OCI-LY1 (cell line): ENCODE measurements at regions not wholly inside any gene's neighbourhood (a gene's known extent, or its start where the extent isn't known, plus 50 kb on each side); places are given as distances from the start of the nearest gene placed in this dataset.

Source experiments
- H2AFZ ChIP-seq: fragments of 200-600 bp; sonication (generic), shearing (Covaris generic); 2 replicates; pipeline ENCODE4 v1.6.0; 2014; ENCODE audit warnings: antibody characterized with exemption, mild to moderate bottlenecking, low read length
- H3F3A ChIP-seq: fragments of 200-600 bp; sonication (generic), shearing (Covaris generic); 2 replicates; pipeline ENCODE4 v1.6.0; 2014; ENCODE audit warnings: mild to moderate bottlenecking, antibody characterized with exemption, low read length, moderate library complexity; ENCODE audit not compliant: insufficient read depth
- H3K27ac ChIP-seq: fragments of 200-600 bp; sonication (generic); 2 replicates; pipeline ENCODE4 v1.5.1; 2014; ENCODE audit warnings: low read length, mixed run types, mild to moderate bottlenecking, low read depth; ENCODE audit not compliant: poor library complexity, severe bottlenecking
- H3K27me3 ChIP-seq: fragments of 200-600 bp; sonication (generic); 2 replicates; pipeline ENCODE4 v1.6.0; 2014; ENCODE audit warnings: antibody characterized with exemption, mild to moderate bottlenecking, low read length, moderate library complexity; ENCODE audit not compliant: insufficient read depth
- H3K36me3 ChIP-seq: fragments of 200-600 bp; sonication (generic); 2 replicates; pipeline ENCODE4 v1.6.1; 2014; ENCODE audit warnings: mild to moderate bottlenecking, antibody characterized with exemption, low read length, moderate library complexity, mixed read lengths; ENCODE audit not compliant: insufficient read depth
- H3K4me1 ChIP-seq: fragments of 200-600 bp; sonication (generic); 2 replicates; pipeline ENCODE4 v1.5.1; 2014; ENCODE audit warnings: mild to moderate bottlenecking, low read length, moderate library complexity; ENCODE audit not compliant: insufficient read depth, severe bottlenecking
- H3K4me2 ChIP-seq: fragments of 200-600 bp; sonication (generic), shearing (Covaris generic); 2 replicates; pipeline ENCODE4 v1.6.1; 2014; ENCODE audit warnings: low read length
- H3K4me3 ChIP-seq: fragments of 200-600 bp; sonication (generic); 2 replicates; pipeline ENCODE4 v1.5.1; 2014; ENCODE audit warnings: low read length, low read depth, mild to moderate bottlenecking, mixed read lengths; ENCODE audit not compliant: poor library complexity, severe bottlenecking
- H3K79me2 ChIP-seq: fragments of 200-600 bp; shearing (Covaris generic); 2 replicates; pipeline ENCODE4 v1.6.1; 2016; ENCODE audit warnings: mixed run types, low read length, mixed read lengths; ENCODE audit not compliant: insufficient read depth
- H3K9ac ChIP-seq: fragments of 200-600 bp; sonication (generic), shearing (Covaris generic); 2 replicates; pipeline ENCODE4 v1.6.1; 2014; ENCODE audit warnings: mild to moderate bottlenecking, low read length, mixed read lengths
- H3K9me2 ChIP-seq: fragments of 200-600 bp; sonication (generic), shearing (Covaris generic); 2 replicates; pipeline ENCODE4 v1.6.1; 2014; ENCODE audit warnings: low read depth, mild to moderate bottlenecking, low read length, mixed read lengths
- H3K9me3 ChIP-seq: fragments of 200-600 bp; shearing (Covaris generic); 2 replicates; pipeline ENCODE4 v1.6.1; 2014; ENCODE audit warnings: low read length, mixed read lengths
- H4K20me1 ChIP-seq: fragments of 200-600 bp; sonication (generic), shearing (Covaris generic); 2 replicates; pipeline ENCODE4 v1.6.0; 2016; ENCODE audit warnings: mild to moderate bottlenecking, low read length; ENCODE audit not compliant: insufficient read depth
- CTCF ChIP-seq: fragments of 200-600 bp; sonication (generic), shearing (Covaris generic); IDR thresholded peaks from 2 replicates; pipeline ENCODE4 v1.5.1; 2017; ENCODE audit warnings: mild to moderate bottlenecking, antibody characterized with exemption, low read length, moderate library complexity, mixed read lengths
- EZH2 ChIP-seq: fragments of 200-600 bp; sonication (generic), shearing (Covaris generic); IDR thresholded peaks from 2 replicates; pipeline ENCODE4 v1.8.0; 2017; ENCODE audit warnings: borderline replicate concordance, mixed run types, mild to moderate bottlenecking, antibody characterized with exemption, low read length, moderate library complexity, mixed read lengths

GRCh38 chr10:131817866-131818509 lies 82.8 kb upstream of the PPP2R2D start:
- Histone ChIP-seq H3K9me2 (no peaks in the 10 kb centered on the region), H4K20me1 (no peaks in the 10 kb centered on the region), H3K4me2 (no peak overlapping the region), H3K79me2 (no peaks in the 10 kb centered on the region), H3K9me3 (no peaks in the 10 kb centered on the region), H3K27me3 (no peaks in the 10 kb centered on the region), H2AFZ (no peak overlapping the region), H3K27ac (no peak overlapping the region), H3F3A (no peaks in the 10 kb centered on the region), H3K4me3 (no peak overlapping the region), H3K9ac (no peak overlapping the region), H3K4me1 (no peaks in the 10 kb centered on the region), H3K36me3 (no peaks in the 10 kb centered on the region)
- TF ChIP-seq EZH2, result no peak
- no peak for TF ChIP-seq CTCF

GRCh38 chr10:131818510-131819234 lies 82.1 kb upstream of the PPP2R2D start:
- H2AFZ ChIP-seq, result no peak overlapping the region
- no peaks in the 10 kb centered on the region for H3K27me3 ChIP-seq
- no peaks in the 10 kb centered on the region for H3K9me2 ChIP-seq
- no peaks in the 10 kb centered on the region for H3K36me3 ChIP-seq
- TF ChIP-seq EZH2 (no peak), CTCF (no peak)
- H3K9ac ChIP-seq, result no peak overlapping the region
- H3K4me2 ChIP-seq, result no peak overlapping the region
- H3K79me2 ChIP-seq, result no peaks in the 10 kb centered on the region
- H3F3A ChIP-seq, result no peaks in the 10 kb centered on the region
- no peak overlapping the region for H3K27ac ChIP-seq
- no peaks in the 10 kb centered on the region for H3K4me1 ChIP-seq
- no peaks in the 10 kb centered on the region for H3K9me3 ChIP-seq
- H4K20me1 ChIP-seq, result no peaks in the 10 kb centered on the region
- H3K4me3 ChIP-seq, result no peak overlapping the region

DNA sequence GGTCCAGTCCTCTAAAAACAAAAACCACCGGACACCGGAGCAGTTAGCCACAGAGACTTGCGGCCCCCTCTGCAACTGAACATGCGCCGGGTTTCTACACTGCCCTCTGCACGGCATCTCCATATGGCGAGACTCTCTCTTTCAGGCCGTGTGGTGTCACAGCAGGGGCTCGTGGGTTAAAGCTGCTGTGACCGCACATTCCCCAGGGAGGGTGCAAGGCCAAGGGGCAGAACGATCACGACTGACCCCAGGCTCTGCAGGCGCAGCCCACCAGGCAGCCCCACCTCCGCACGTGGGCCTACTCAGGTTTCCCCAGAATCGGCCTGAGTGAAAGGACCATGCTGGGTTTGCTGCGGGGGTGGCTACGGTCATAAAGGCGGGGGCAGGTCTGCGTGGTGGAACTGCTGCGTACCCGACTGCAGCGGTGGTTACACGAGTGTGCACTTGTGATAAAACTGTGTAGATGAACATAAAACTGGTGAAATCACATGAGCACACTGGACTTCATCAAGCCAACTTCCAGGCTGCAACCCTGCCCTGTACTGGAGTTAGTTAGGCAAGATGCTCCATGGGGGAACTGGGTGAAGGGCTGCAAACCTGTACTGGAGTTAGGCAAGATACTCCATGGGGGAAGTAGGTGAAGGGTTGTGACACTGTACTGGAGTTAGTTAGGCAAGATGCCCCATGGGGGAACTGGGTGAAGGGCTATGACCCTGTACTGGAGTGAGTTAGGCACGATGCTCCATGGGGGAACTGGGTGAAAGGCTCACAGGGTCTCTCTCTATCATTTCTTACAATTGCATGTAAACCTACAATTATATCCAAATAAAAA lies 81.4 kb upstream of the PPP2R2D start:
- no peaks in the 10 kb centered on the region for H3K9me3 ChIP-seq
- H3F3A ChIP-seq, result no peaks in the 10 kb centered on the region
- no peaks in the 10 kb centered on the region for H3K79me2 ChIP-seq
- H3K27ac ChIP-seq, result no peak overlapping the region
- H3K4me1 ChIP-seq, result no peaks in the 10 kb centered on the region
- no peaks in the 10 kb centered on the region for H3K36me3 ChIP-seq
- no peak overlapping the region for H3K4me3 ChIP-seq
- H2AFZ ChIP-seq, result no peak overlapping the region
- TF ChIP-seq CTCF (no peak), EZH2 (no peak)
- no peak overlapping the region for H3K4me2 ChIP-seq
- H3K9me2 ChIP-seq, result no peaks in the 10 kb centered on the region
- H3K27me3 ChIP-seq, result no peaks in the 10 kb centered on the region
- H4K20me1 ChIP-seq, result no peaks in the 10 kb centered on the region
- no peak overlapping the region for H3K9ac ChIP-seq
